ENCODE measurements at regions not wholly inside any gene's neighbourhood (a gene's known extent, or its start where the extent isn't known, plus 50 kb on each side); places are given as distances from the start of the nearest gene placed in this dataset.

DNA sequence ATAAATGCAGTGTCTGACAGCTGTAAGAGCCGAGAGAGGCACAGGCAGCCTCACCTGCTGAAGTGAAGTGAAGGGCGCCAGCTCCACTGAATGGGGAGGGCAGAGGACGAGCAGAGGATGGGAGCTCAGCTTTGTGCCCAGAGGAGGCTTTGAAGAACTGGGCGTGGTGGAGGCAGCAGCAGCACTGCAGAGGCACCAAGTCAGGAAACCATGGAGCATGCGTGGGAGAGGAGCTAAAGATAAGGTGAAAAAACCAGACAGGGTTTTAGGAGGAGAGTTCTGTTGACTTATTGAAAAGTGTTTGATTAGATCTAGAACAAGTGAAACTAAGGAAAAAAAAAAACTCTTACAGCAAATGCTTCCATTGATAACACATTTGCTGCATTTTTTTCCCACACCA is 216.4 kb downstream of the CXCL12 start:
- TF ChIP-seq FOXP2 (optimal IDR thresholded peaks at IDR 0.05; ENCODE audit: borderline replicate concordance, extremely low read depth, extremely low read length, insufficient read depth), result no peak
- no peak for TF ChIP-seq POLR2AphosphoS5 (IDR thresholded peaks at IDR 0.05; ENCODE audit: low read depth, low read length)
- TF ChIP-seq SIN3A (IDR thresholded peaks at IDR 0.05; ENCODE audit: borderline replicate concordance, insufficient read depth, low read length), result no peak
- TF ChIP-seq, protein P1, sequence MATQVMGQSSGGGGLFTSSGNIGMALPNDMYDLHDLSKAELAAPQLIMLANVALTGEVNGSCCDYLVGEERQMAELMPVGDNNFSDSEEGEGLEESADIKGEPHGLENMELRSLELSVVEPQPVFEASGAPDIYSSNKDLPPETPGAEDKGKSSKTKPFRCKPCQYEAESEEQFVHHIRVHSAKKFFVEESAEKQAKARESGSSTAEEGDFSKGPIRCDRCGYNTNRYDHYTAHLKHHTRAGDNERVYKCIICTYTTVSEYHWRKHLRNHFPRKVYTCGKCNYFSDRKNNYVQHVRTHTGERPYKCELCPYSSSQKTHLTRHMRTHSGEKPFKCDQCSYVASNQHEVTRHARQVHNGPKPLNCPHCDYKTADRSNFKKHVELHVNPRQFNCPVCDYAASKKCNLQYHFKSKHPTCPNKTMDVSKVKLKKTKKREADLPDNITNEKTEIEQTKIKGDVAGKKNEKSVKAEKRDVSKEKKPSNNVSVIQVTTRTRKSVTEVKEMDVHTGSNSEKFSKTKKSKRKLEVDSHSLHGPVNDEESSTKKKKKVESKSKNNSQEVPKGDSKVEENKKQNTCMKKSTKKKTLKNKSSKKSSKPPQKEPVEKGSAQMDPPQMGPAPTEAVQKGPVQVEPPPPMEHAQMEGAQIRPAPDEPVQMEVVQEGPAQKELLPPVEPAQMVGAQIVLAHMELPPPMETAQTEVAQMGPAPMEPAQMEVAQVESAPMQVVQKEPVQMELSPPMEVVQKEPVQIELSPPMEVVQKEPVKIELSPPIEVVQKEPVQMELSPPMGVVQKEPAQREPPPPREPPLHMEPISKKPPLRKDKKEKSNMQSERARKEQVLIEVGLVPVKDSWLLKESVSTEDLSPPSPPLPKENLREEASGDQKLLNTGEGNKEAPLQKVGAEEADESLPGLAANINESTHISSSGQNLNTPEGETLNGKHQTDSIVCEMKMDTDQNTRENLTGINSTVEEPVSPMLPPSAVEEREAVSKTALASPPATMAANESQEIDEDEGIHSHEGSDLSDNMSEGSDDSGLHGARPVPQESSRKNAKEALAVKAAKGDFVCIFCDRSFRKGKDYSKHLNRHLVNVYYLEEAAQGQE (IDR thresholded peaks at IDR 0.05; ENCODE audit: insufficient read depth in 1 of 2, low read depth in 2 of 2, low read length in 2 of 2), result no peak
- TF ChIP-seq TAF1 (IDR thresholded peaks at IDR 0.05; ENCODE audit: borderline replicate concordance, insufficient read depth, low read length), result no peak

DNA sequence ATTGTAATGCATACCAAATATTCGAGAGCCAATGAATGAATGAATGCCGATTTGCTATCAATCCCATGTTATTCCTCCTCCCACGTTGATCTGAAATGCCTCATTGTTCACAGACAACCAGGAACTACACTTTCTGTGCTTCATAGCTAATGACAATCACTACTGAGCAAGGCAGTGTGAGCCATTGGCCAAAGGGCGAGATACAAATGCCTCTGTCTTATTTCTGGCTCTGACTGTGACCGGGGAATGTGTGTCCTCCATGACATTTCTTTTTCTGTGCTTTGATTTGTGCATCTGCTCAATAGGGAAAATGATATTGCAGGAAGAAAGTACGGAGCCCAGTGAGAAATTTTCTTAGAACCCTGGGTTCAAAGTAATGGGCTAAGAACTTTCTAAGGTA is 217.1 kb downstream of the CXCL12 start:
- TF ChIP-seq FOXP2 (optimal IDR thresholded peaks at IDR 0.05; ENCODE audit: borderline replicate concordance, extremely low read depth, extremely low read length, insufficient read depth), result no peak
- no peak for TF ChIP-seq POLR2AphosphoS5 (IDR thresholded peaks at IDR 0.05; ENCODE audit: low read depth, low read length)
- TF ChIP-seq SIN3A (IDR thresholded peaks at IDR 0.05; ENCODE audit: borderline replicate concordance, insufficient read depth, low read length), result no peak
- TF ChIP-seq TAF1 (IDR thresholded peaks at IDR 0.05; ENCODE audit: borderline replicate concordance, insufficient read depth, low read length), result no peak
- TF ChIP-seq, protein P1 (IDR thresholded peaks at IDR 0.05; ENCODE audit: insufficient read depth in 1 of 2, low read depth in 2 of 2, low read length in 2 of 2), result no peak

DNA sequence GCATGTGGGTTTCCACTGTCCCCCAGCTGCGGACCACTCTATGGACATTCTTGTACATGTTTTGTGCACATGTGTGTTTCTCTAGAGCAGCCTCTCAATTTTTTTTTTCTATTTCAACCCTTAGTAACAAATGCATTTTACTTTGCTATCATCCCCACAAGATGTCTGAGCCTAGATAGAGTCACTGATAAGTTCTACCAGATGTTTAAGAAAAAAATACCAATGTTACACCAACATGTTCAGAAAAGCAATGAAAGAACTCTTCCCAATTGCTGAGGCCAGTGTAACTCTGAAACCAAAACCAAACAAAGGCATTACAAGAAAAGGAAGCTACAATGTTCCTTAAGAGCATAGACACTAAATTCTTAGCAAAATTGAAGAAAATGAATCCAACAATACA is 218.5 kb downstream of the CXCL12 start:
- TF ChIP-seq, protein P1 (IDR thresholded peaks at IDR 0.05; ENCODE audit: insufficient read depth in 1 of 2, low read depth in 2 of 2, low read length in 2 of 2), result no peak
- TF ChIP-seq TAF1 (IDR thresholded peaks at IDR 0.05; ENCODE audit: borderline replicate concordance, insufficient read depth, low read length), result no peak
- no peak for TF ChIP-seq POLR2AphosphoS5 (IDR thresholded peaks at IDR 0.05; ENCODE audit: low read depth, low read length)
- no peak for TF ChIP-seq SIN3A (IDR thresholded peaks at IDR 0.05; ENCODE audit: borderline replicate concordance, insufficient read depth, low read length)
- TF ChIP-seq FOXP2 (optimal IDR thresholded peaks at IDR 0.05; ENCODE audit: borderline replicate concordance, extremely low read depth, extremely low read length, insufficient read depth), result no peak

DNA sequence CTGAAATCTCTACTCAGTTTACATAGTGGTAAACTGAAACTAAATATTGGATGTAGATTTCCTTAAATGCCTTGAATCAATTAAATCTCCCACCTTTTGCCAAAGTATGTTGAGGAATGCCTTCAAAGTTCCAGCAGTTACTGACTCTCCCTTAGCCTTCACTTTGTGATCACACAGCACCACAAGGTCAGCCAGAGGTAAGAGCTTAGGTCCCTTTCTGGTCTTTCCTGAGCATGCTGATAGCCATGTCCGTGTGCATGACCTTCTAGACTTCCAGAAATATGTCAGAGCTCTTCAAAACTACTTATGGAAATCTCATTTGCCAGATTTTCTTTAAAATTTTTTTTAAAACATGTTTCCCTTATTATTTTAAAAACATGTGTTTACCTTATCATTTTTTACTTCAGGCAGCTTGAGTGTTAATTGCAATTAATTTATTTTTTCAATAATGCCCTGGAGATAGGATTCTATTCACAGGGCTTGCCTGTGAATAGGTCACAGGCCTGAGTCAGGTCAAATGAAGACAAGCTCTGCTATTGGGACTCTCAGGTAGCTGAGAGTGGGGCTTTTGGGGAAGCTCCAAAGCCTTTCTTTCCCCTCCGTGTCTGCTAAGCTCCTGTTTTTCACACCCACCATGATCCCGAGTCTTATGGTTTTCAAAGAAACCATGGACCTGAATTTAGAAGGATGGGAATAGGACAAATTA is 220.5 kb downstream of the CXCL12 start:
- TF ChIP-seq, protein P1 (IDR thresholded peaks at IDR 0.05; ENCODE audit: insufficient read depth in 1 of 2, low read depth in 2 of 2, low read length in 2 of 2), result no peak
- TF ChIP-seq FOXP2 (optimal IDR thresholded peaks at IDR 0.05; ENCODE audit: borderline replicate concordance, extremely low read depth, extremely low read length, insufficient read depth) (no peak), POLR2AphosphoS5 (IDR thresholded peaks at IDR 0.05; ENCODE audit: low read depth, low read length) (no peak), SIN3A (IDR thresholded peaks at IDR 0.05; ENCODE audit: borderline replicate concordance, insufficient read depth, low read length) (no peak)
